Type B pancreatic cell (in vitro differentiated cells): ENCODE measurements at regions not wholly inside any gene's neighbourhood (a gene's known extent, or its start where the extent isn't known, plus 50 kb on each side); places are given as distances from the start of the nearest gene placed in this dataset.

Source experiments
- DNase-seq: peaks from one replicate; pipeline ENCODE4 v3.0.0; 2021; ENCODE audit warnings: mixed read lengths; ENCODE audit not compliant: unreplicated experiment; ENCODE audit errors: extremely low spot score
- H3K27ac Mint-ChIP-seq: 2 replicates; pipeline ENCODE4 v1.8.0; 2021; ENCODE audit warnings: mild to moderate bottlenecking, mixed read lengths
- H3K27me3 Mint-ChIP-seq: 2 replicates; pipeline ENCODE4 v1.8.0; 2021; ENCODE audit warnings: mixed read lengths
- H3K36me3 Mint-ChIP-seq: 2 replicates; pipeline ENCODE4 v1.8.0; 2021; ENCODE audit warnings: mixed read lengths
- H3K4me1 Mint-ChIP-seq: one replicate; pipeline ENCODE4 v1.8.0; 2021; ENCODE audit warnings: mixed read lengths; ENCODE audit not compliant: unreplicated experiment
- H3K4me3 Mint-ChIP-seq: 2 replicates; pipeline ENCODE4 v1.8.0; 2021; ENCODE audit warnings: mild to moderate bottlenecking, mixed read lengths
- H3K9me3 Mint-ChIP-seq: 2 replicates; pipeline ENCODE4 v1.8.0; 2021; ENCODE audit warnings: mixed read lengths
- TF ChIP-seq, protein P1 (sequence below): fragments of 200-600 bp; sonication (generic); conservative IDR thresholded peaks from 2 replicates; pipeline ENCODE4 v1.5.0; 2021; ENCODE audit warnings: antibody characterized with exemption, mild to moderate bottlenecking

DNA sequence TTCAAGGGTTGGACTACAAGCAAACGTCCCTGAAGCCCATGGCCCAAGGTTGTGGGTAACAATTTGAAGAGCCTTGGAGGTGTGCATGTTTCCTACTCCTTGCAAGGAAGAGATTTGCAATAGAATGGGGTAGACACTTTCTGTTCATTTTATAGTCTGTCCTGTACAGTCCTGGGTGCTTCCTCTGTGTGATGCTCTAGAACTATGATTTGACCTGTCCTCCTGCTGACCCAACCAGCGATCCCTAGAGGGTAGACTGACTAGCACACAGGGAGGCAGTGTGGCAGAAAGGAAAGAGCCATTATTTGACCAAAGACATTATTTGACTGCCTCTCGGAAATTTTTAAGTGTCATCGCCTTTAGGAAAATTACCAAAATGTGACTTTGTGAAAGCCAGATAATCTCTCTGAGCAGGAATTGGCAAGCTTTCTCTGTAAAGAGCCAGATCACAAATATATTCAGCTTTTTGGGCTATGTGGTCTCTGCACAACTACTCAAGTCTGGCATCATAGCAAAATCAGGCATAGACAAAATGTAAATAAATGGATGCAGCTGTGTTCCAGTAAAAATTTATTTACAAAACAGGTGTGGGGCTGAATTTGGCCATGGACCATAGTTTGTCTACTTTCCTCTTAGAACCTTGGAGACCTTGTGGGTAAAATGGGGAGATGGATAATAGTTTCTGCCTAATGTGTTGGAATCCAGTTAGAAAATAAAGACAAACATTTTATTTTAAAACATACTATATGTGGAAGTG lies 106.8 kb downstream of the DMRT2 start:
- no peaks in the 10 kb centered on the region for H3K27me3 Mint-ChIP-seq
- H3K4me3 Mint-ChIP-seq, result no peak overlapping the region
- TF ChIP-seq, protein P1, sequence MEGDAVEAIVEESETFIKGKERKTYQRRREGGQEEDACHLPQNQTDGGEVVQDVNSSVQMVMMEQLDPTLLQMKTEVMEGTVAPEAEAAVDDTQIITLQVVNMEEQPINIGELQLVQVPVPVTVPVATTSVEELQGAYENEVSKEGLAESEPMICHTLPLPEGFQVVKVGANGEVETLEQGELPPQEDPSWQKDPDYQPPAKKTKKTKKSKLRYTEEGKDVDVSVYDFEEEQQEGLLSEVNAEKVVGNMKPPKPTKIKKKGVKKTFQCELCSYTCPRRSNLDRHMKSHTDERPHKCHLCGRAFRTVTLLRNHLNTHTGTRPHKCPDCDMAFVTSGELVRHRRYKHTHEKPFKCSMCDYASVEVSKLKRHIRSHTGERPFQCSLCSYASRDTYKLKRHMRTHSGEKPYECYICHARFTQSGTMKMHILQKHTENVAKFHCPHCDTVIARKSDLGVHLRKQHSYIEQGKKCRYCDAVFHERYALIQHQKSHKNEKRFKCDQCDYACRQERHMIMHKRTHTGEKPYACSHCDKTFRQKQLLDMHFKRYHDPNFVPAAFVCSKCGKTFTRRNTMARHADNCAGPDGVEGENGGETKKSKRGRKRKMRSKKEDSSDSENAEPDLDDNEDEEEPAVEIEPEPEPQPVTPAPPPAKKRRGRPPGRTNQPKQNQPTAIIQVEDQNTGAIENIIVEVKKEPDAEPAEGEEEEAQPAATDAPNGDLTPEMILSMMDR, result no peak
- H3K36me3 Mint-ChIP-seq, result no peaks in the 10 kb centered on the region
- H3K27ac Mint-ChIP-seq, result no peak overlapping the region
- DNase-seq, result no peak
- H3K9me3 Mint-ChIP-seq, result peaks cover 5% of the 10 kb centered on the region
- H3K4me1 Mint-ChIP-seq, result no peaks in the 10 kb centered on the region

DNA sequence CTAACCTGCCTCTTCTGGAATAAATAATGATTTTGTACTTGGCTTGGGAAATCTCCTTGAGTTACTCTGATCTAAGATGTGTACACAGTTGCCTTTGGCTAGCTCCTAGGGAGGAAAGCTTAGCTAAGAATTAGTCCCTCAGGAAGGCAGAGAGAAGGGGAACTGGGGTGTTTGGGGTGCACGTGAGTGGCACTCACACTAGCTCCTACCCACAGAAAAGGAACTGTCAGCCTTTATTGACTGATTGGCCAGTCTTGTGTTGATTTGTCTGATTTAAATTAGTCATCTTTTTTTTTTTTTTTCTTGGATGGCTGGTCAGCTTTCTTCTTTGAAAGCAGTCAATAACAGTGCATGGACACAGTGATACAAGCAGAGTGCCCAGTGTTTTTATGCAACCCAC lies 107.7 kb downstream of the DMRT2 start:
- Mint-ChIP-seq H3K4me3 (no peak overlapping the region), H3K36me3 (no peaks in the 10 kb centered on the region), H3K4me1 (no peaks in the 10 kb centered on the region), H3K27ac (no peak overlapping the region), H3K9me3 (peaks cover 5% of the 10 kb centered on the region), H3K27me3 (no peaks in the 10 kb centered on the region)
- TF ChIP-seq, protein P1, result no peak
- no peak for DNase-seq

DNA sequence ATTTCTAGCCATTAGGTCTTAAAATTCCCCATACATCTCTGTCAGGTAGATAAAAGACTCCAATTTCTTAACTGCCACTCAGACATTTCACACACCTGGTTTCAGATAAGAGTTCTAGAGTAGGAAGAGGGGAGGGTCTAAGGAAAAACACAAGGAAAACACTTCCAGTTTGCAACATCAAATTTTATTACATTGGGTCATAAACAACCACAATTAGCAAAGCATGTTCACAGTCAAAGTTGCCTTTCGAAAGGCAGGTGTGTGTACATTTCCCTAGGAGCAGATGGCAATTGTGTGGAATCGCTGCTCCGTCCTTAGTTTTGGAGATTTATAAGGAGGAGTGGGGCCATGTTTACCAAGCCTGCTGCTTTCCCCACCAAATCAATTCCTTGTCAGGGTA lies 120.8 kb downstream of the DMRT2 start:
- H3K4me3 Mint-ChIP-seq, result no peak overlapping the region
- no peak overlapping the region for H3K27ac Mint-ChIP-seq

DNA sequence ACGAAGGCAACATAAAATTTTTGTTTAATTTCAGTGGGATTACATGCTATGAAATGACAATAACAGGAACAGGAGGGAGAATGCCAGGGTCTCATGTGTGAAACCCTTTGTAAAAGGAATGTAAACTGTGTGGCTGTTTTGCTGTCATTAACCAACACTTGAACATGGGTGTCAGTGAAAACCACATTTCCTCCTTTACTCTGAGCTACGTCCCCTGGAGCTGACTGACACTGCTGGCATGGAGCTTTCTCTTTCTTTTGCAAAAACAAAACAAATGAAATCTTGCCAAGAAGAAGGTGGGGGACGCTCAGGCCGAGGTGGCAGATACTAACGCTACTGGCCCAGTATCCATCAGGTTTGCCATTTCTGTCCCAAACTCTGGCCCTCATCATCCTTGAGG lies 121.4 kb downstream of the DMRT2 start:
- DNase-seq, result no peak
- H3K27ac Mint-ChIP-seq, result no peak overlapping the region
- TF ChIP-seq, protein P1, result no peak
- H3K4me3 Mint-ChIP-seq, result no peak overlapping the region
- H3K4me1 Mint-ChIP-seq, result peaks cover 16% of the 10 kb centered on the region
- peaks cover 4% of the 10 kb centered on the region for H3K27me3 Mint-ChIP-seq
- peaks cover 8% of the 10 kb centered on the region for H3K9me3 Mint-ChIP-seq
- peaks cover 4% of the 10 kb centered on the region for H3K36me3 Mint-ChIP-seq

More for the DNA sequence above, 120.8 kb downstream of the DMRT2 start:
- peaks cover 8% of the 10 kb centered on the region for H3K9me3 Mint-ChIP-seq
- H3K36me3 Mint-ChIP-seq, result peaks cover 4% of the 10 kb centered on the region
- H3K27me3 Mint-ChIP-seq, result peaks cover 4% of the 10 kb centered on the region
- TF ChIP-seq, protein P1, result no peak
- no peak for DNase-seq
- peaks cover 16% of the 10 kb centered on the region for H3K4me1 Mint-ChIP-seq

DNA sequence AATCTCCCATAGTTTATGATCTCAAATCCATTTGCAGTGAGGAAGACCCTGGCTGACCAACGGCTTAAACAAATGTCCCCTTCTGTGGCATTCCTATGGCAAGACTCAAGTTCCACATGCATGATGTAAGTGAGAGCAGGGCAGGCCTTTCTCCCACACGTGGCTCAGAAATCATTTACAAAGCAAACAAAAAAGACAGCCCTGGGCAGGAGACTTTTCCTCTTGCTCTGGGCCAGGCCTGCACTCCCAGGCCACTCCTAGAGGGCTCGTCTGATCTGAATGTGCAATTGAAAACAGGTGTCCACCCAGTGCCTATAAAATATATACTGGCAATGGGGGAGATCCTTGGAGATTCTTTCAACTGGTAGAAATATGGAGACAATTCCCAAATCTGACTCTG lies 123.1 kb downstream of the DMRT2 start:
- TF ChIP-seq, protein P1, result no peak
- Mint-ChIP-seq H3K4me1 (peaks cover 21% of the 10 kb centered on the region), H3K36me3 (peaks cover 4% of the 10 kb centered on the region), H3K9me3 (peaks cover 8% of the 10 kb centered on the region), H3K4me3 (no peak overlapping the region), H3K27ac (peak overlapping the region; percentile 6), H3K27me3 (peaks cover 4% of the 10 kb centered on the region)
- DNase-seq, result no peak
